Superior temporal gyrus (tissue), 1 donor: ENCODE measurements at regions not wholly inside any gene's neighbourhood (a gene's known extent, or its start where the extent isn't known, plus 50 kb on each side); places are given as distances from the start of the nearest gene placed in this dataset.

Source experiments
- DNase-seq: peaks from one replicate; pipeline ENCODE4 v3.0.0-alpha.2; 2016; ENCODE audit errors: extremely low spot score

DNA sequence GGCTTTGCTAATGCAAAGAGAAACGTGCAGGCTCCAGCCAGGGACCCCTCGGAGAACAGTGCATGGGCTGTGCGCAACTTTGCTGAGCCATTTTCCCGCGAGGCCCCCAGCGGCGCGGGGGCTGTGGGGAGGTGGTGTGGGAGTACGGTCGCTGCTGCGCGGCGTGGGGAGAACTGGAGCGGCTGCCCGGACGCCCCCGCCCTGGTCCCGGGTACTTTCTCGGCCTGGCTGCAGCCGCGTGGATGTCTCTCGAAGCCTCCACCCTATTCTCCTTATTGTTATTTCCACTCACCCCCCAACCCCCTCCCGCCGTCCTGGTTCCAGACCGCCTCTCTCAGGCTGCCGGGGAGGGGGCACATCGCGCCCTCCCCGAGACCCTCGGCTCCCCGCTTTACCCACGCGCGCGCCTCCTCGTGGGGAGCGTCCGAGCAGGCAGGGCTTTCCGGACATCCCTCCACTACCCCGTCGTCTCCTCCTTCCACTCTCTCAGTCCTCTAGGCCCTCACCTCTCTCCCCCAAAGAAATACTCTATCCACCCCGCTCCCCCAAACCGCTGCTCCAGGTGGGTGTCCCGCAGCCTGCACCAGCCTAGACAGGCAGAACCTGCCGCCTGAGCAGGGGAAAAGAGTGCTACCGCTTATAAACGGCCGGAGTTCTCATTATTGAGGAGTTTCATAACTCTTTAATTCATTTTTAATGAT is 68.6 kb upstream of the TBCA start:
- DNase-seq = no peak

DNA sequence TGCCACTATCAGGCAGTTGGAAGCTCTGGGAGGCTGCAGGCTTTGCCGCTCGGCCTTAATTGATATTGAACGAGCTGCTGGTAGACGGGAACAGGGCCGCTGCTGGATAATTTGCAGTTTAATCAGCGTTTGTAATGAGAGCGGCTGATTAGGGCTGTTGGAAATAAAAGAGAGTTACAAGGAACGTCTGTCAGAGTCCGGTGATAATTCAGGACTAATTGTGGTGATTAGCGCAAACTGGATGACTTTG is 68.2 kb upstream of the TBCA start:
- DNase-seq = peak; percentile 66

DNA sequence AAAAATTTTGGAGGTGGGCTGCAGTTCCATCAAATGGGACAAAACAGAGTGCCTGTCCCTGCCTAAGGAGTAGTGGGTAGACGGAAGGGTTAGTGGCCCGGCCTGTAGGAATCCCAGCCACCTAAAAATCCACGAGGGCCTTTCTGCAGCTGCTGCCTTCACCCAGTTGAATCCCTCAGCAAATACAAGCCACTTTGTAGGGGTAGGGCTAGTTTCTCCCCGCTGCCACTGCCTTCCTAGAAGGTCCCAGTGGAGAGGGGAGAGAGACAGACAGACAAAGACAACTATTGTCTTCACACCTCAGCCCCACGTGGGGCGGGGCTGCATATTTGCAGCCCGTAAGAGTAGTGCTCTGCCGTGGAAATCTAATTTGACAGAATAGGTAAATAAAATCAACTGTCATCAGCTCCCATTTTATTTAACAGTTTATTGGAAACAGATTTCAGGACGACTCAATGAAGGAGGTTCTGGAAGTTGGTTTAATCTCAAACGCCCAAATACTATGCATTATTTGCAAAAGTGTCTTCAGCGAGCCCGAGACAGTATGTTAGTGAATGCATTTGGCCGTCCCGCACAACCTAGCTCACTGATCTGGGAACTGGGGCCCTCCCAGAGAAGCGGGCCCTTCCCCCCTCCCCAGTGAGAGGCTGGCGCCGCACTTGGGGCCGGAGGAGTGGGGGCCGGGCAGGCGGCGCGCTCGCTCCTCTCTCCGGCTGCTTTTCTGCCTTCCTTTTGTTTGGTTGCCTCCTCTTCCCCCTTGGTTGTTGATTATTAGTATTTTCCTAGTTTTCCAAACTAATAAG is 67.6 kb upstream of the TBCA start:
- DNase-seq = no peak

DNA sequence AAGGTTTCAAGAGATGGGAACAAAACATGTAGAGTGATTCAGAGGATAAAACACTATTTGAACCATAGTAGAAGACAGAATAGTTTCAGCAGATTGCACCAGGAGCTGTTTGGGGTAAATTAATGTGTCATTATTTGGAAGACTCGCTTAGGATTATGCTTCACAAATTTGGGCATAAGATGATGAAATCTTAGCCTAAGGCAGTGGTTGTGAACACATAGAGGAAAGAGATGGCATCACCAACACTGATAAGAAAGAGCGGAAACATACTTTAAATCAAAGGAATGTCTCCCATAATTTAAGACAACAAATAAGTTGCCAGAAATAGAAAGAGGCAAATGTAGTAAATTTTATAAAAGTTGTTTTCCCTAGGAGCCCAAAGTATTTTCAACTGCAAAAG is 66.1 kb upstream of the TBCA start:
- no peak for DNase-seq

DNA sequence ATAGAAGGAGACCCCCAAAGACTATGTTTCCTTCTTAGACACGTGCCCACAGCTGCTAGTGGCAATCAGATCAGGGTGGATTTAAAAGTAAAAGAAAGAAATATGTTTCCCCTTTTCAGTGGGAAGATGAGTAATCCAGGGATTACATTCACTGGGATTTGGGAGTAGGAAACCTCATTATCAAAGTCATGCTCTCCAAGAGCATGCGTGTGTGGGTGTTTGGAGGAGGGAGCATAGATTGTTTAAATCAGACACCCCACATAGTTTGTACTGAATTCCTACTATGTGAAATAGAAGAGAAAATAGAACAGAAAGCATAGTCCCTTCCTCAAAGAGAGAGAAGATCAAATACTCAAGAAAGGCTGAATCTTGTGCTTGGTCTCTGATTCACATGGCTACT is 65.5 kb upstream of the TBCA start:
- DNase-seq = no peak

DNA sequence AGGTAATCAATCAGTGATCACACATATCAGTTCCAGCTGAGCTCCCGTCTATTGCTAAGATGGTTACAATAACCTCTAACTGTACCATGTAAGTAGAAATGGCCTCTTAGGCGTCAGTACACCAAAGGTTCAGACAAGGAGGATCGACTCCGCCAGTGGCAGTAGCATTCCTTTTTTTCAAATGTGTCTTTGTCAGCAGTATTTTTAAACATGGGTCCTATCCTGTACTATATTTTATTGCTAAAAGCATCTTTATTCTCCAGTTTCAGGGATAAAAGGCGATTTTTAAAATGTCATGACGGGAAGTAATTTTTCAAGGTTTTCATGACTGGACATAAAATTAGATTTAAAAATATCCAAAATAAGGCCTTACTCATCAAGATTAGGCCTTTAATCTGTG is 64.8 kb upstream of the TBCA start:
- DNase-seq = no peak

DNA sequence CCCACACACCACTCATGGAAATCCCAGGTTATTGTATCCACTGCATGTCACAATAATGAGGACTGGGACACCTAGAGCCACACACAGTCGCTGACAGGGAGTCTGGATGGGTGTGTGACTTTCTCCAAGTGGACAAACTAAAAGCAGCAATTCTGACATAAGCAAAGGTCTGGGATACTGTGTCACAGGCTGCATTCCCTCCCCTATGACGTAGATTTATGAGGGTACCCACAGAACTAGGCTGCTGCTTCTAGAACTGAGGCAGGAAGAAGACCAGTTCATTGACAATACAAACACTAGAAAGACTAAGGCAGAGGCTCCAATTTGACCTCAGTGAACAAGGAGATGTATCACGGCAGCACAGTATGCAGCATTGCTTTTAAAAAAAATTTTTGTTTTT is 63.6 kb upstream of the TBCA start:
- no peak for DNase-seq

DNA sequence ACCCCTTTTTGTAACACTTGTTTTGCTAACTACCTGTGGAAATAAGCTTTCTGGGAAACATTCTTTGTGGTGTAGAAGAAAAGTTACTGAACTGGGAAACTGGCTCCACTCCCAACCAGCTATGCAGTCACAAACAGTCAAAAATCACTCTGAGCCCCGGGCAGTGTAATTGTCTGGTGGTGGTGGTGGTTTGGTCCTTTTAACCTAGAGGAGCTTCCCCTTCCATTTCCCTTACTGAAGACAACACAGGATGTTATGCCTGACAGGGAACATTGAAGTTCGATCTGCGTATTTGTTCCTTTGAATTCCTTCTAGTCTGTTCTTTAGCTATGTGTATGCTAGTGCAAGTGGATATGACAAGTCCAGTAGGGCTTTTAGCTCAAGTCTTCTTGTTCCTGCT is 56.8 kb upstream of the TBCA start:
- DNase-seq = no peak

DNA sequence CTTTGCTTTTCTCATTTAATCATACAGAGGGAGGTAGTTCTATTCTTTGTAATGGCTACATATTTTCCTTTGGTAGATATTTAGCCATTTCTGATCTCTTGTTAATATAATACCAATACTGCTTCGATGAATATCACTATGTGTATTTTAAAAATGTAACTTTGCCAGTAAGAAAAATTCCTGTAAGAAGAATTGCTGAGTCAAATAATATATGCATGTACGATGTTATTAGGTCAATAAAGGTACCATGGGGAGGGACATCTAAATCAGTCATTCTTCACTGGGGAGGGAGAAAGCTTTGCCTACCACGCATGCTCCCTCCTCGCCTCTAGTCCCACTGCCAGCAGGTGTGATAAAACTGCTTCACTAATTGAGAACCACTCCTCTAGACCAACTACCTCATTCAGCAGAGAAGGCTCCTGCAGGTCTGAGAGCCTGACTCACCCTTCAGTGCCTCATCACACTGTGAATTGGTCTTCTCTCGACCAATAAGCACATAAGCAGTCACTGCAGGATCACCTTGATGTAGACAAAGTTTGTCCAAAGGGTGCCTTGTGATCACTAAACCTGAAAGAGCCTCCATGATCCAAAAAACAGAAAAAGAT is 56.1 kb upstream of the TBCA start:
- no peak for DNase-seq

DNA sequence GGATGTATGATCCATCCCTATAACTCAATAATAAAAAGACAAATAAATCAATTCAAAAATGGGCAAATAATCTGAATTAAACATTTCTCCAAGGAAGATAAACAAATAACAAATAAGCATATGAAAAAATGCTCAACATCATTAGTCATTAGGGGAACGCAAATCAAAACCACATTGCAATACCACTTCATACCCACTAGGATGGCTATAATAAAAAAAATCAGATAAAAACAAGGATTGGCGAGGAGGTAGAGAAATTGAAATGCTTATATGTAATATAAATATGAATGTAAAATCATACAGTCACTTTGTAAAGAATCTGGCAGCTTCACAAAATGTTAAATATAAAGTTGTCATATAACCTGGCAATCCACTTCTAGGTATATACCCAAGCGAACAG is 52.3 kb upstream of the TBCA start:
- no peak for DNase-seq
